ENCODE measurements at regions not wholly inside any gene's neighbourhood (a gene's known extent, or its start where the extent isn't known, plus 50 kb on each side); places are given as distances from the start of the nearest gene placed in this dataset.

GRCh38 chr7:114854369-114854768, 67.5 kb upstream of the MDFIC start:
- DNase-seq (ENCODE audit: low spot score), result no peak
- TF ChIP-seq, protein P1, sequence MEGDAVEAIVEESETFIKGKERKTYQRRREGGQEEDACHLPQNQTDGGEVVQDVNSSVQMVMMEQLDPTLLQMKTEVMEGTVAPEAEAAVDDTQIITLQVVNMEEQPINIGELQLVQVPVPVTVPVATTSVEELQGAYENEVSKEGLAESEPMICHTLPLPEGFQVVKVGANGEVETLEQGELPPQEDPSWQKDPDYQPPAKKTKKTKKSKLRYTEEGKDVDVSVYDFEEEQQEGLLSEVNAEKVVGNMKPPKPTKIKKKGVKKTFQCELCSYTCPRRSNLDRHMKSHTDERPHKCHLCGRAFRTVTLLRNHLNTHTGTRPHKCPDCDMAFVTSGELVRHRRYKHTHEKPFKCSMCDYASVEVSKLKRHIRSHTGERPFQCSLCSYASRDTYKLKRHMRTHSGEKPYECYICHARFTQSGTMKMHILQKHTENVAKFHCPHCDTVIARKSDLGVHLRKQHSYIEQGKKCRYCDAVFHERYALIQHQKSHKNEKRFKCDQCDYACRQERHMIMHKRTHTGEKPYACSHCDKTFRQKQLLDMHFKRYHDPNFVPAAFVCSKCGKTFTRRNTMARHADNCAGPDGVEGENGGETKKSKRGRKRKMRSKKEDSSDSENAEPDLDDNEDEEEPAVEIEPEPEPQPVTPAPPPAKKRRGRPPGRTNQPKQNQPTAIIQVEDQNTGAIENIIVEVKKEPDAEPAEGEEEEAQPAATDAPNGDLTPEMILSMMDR (IDR thresholded peaks at IDR 0.05; ENCODE audit: extremely low read depth, missing control alignments), result no peak

GRCh38 chr7:114856625-114857024, 65.3 kb upstream of the MDFIC start:
- DNase-seq (ENCODE audit: low spot score), result no peak

DNA sequence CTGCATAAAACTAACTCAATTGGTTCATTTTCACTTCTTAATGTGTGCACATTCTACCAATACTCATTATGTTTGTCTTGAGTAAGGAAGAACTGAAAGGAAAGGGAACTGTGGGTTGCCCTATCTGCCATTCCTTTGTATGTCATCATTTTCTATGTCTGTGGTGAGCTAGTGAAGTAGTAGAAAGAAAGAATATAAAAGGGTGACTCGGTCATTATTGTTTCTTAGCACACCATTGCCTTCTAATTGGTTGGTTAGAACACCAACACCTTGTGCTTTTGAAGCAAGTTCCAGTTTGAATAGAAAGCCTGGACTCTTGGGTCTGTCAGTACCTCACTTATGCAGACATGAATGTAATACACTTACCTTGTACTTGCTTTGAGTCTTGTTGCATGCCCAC, 64.3 kb upstream of the MDFIC start:
- TF ChIP-seq, protein P1 (IDR thresholded peaks at IDR 0.05; ENCODE audit: extremely low read depth, missing control alignments), result no peak
- no peak for DNase-seq (ENCODE audit: low spot score)

More at GRCh38 chr7:114856625-114857024, 65.3 kb upstream of the MDFIC start:
- TF ChIP-seq, protein P1 (IDR thresholded peaks at IDR 0.05; ENCODE audit: extremely low read depth, missing control alignments), result no peak

GRCh38 chr7:114859477-114859876, 62.4 kb upstream of the MDFIC start:
- TF ChIP-seq, protein P1 (IDR thresholded peaks at IDR 0.05; ENCODE audit: extremely low read depth, missing control alignments), result no peak
- no peak for DNase-seq (ENCODE audit: low spot score)

GRCh38 chr7:114860206-114860605, 61.7 kb upstream of the MDFIC start:
- no peak for DNase-seq (ENCODE audit: low spot score)
- TF ChIP-seq, protein P1 (IDR thresholded peaks at IDR 0.05; ENCODE audit: extremely low read depth, missing control alignments), result no peak

DNA sequence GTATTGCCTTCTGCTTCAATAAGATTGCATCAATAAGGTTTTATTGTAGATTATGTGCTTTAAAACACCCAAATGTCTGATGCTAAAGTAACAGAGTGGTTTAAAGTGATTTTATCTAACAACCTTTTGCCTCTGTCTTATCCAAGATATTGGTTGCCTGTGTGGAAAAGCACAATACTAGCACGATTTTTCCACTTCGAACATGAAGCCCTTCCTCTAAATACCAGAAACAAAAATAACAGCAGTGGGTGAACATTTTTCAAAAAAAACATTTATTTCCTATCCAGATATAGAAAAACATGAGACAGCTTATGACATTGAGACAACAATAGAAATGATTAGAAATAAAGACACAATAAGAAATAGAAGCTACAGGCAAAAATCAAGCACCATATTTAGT, 59.5 kb upstream of the MDFIC start:
- no peak for DNase-seq (ENCODE audit: low spot score)
- TF ChIP-seq, protein P1 (IDR thresholded peaks at IDR 0.05; ENCODE audit: extremely low read depth, missing control alignments), result no peak

- TF ChIP-seq, protein P1 (IDR thresholded peaks at IDR 0.05; ENCODE audit: extremely low read depth, missing control alignments), result no peak
Observed at GRCh38 chr7:114864278-114864677, 57.6 kb upstream of the MDFIC start.

More at GRCh38 chr7:114864278-114864677, 57.6 kb upstream of the MDFIC start:
- DNase-seq (ENCODE audit: low spot score), result no peak

Measured in GM20000 (cell line).